ENCODE measurements at regions not wholly inside any gene's neighbourhood (a gene's known extent, or its start where the extent isn't known, plus 50 kb on each side); places are given as distances from the start of the nearest gene placed in this dataset.

DNA sequence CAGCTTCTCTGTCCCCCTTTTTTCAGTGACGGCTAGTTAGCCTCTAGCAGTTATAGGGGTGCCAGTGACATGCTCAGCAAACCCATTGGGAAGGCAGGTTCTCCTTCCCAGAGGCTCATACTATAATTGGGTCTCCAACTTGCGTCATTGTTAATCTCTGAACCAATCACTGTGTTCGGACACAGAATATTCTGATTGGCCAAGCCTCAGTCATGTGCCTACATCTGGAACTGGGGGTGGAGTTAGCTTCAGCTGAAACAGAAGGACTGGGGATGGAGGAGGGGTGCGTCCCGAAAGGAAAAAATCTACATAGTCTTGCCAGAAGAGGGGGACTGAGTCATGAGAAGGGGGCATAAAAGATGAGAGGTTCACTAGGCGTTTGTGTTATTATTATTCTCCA lies 165.6 kb downstream of the SUDS3 start (continued):
- TF ChIP-seq, protein P1, sequence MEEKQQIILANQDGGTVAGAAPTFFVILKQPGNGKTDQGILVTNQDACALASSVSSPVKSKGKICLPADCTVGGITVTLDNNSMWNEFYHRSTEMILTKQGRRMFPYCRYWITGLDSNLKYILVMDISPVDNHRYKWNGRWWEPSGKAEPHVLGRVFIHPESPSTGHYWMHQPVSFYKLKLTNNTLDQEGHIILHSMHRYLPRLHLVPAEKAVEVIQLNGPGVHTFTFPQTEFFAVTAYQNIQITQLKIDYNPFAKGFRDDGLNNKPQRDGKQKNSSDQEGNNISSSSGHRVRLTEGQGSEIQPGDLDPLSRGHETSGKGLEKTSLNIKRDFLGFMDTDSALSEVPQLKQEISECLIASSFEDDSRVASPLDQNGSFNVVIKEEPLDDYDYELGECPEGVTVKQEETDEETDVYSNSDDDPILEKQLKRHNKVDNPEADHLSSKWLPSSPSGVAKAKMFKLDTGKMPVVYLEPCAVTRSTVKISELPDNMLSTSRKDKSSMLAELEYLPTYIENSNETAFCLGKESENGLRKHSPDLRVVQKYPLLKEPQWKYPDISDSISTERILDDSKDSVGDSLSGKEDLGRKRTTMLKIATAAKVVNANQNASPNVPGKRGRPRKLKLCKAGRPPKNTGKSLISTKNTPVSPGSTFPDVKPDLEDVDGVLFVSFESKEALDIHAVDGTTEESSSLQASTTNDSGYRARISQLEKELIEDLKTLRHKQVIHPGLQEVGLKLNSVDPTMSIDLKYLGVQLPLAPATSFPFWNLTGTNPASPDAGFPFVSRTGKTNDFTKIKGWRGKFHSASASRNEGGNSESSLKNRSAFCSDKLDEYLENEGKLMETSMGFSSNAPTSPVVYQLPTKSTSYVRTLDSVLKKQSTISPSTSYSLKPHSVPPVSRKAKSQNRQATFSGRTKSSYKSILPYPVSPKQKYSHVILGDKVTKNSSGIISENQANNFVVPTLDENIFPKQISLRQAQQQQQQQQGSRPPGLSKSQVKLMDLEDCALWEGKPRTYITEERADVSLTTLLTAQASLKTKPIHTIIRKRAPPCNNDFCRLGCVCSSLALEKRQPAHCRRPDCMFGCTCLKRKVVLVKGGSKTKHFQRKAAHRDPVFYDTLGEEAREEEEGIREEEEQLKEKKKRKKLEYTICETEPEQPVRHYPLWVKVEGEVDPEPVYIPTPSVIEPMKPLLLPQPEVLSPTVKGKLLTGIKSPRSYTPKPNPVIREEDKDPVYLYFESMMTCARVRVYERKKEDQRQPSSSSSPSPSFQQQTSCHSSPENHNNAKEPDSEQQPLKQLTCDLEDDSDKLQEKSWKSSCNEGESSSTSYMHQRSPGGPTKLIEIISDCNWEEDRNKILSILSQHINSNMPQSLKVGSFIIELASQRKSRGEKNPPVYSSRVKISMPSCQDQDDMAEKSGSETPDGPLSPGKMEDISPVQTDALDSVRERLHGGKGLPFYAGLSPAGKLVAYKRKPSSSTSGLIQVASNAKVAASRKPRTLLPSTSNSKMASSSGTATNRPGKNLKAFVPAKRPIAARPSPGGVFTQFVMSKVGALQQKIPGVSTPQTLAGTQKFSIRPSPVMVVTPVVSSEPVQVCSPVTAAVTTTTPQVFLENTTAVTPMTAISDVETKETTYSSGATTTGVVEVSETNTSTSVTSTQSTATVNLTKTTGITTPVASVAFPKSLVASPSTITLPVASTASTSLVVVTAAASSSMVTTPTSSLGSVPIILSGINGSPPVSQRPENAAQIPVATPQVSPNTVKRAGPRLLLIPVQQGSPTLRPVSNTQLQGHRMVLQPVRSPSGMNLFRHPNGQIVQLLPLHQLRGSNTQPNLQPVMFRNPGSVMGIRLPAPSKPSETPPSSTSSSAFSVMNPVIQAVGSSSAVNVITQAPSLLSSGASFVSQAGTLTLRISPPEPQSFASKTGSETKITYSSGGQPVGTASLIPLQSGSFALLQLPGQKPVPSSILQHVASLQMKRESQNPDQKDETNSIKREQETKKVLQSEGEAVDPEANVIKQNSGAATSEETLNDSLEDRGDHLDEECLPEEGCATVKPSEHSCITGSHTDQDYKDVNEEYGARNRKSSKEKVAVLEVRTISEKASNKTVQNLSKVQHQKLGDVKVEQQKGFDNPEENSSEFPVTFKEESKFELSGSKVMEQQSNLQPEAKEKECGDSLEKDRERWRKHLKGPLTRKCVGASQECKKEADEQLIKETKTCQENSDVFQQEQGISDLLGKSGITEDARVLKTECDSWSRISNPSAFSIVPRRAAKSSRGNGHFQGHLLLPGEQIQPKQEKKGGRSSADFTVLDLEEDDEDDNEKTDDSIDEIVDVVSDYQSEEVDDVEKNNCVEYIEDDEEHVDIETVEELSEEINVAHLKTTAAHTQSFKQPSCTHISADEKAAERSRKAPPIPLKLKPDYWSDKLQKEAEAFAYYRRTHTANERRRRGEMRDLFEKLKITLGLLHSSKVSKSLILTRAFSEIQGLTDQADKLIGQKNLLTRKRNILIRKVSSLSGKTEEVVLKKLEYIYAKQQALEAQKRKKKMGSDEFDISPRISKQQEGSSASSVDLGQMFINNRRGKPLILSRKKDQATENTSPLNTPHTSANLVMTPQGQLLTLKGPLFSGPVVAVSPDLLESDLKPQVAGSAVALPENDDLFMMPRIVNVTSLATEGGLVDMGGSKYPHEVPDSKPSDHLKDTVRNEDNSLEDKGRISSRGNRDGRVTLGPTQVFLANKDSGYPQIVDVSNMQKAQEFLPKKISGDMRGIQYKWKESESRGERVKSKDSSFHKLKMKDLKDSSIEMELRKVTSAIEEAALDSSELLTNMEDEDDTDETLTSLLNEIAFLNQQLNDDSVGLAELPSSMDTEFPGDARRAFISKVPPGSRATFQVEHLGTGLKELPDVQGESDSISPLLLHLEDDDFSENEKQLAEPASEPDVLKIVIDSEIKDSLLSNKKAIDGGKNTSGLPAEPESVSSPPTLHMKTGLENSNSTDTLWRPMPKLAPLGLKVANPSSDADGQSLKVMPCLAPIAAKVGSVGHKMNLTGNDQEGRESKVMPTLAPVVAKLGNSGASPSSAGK (IDR thresholded peaks at IDR 0.05): no peak
- TF ChIP-seq DNMT1 (IDR thresholded peaks at IDR 0.05) (no peak), HCFC1 (IDR thresholded peaks at IDR 0.05; ENCODE audit: low read depth, low read length) (no peak), NRF1 (conservative IDR thresholded peaks at IDR 0.05 in 1 of 2, IDR thresholded peaks at IDR 0.05 in 1 of 2) (0 out of 4 replicates have a peak, but pooled peaks of 1 of the 2 experiments have one; percentile 25), PTRF (tag; IDR thresholded peaks at IDR 0.05) (no peak), EWSR1 (IDR thresholded peaks at IDR 0.05; ENCODE audit: borderline replicate concordance, low read depth, partially characterized antibody) (no peak), RBM25 (IDR thresholded peaks at IDR 0.05; ENCODE audit: low read depth, low read length, severe bottlenecking) (peak; percentile 43), KDM2B (CRISPR knock-in tag; IDR thresholded peaks at IDR 0.05) (no peak), HMGN3 (IDR thresholded peaks at IDR 0.05; ENCODE audit: borderline replicate concordance, extremely low read depth, insufficient read length, low read depth, low read length) (no peak), NFYB (IDR thresholded peaks at IDR 0.05; ENCODE audit: extremely low read depth, insufficient read length) (peak; percentile 89), ZNF785 (CRISPR knock-in tag; IDR thresholded peaks at IDR 0.05) (no peak)
- TF ChIP-seq, protein P2, sequence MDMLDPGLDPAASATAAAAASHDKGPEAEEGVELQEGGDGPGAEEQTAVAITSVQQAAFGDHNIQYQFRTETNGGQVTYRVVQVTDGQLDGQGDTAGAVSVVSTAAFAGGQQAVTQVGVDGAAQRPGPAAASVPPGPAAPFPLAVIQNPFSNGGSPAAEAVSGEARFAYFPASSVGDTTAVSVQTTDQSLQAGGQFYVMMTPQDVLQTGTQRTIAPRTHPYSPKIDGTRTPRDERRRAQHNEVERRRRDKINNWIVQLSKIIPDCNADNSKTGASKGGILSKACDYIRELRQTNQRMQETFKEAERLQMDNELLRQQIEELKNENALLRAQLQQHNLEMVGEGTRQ (CRISPR knock-in tag; IDR thresholded peaks at IDR 0.05): peak; percentile 90
